SK-N-SH (cell line): ENCODE measurements at regions not wholly inside any gene's neighbourhood (a gene's known extent, or its start where the extent isn't known, plus 50 kb on each side); places are given as distances from the start of the nearest gene placed in this dataset.

Source experiments
- CTCF ChIA-PET: fragments of 300-600, 350-600 bp; formaldehyde crosslinking; extraction: SDS; loops from one replicate; lab custom pipeline; 2021; lab: Yijun Ruan, JAX
- POLR2A ChIA-PET: fragments of 350-600 bp; sonication (Branson Sonifier 250); formaldehyde crosslinking; extraction: SDS; loops from one replicate; lab custom pipeline; 2020; ENCODE audit warnings: antibody characterized with exemption, inconsistent platforms; lab: Yijun Ruan, JAX
- DNase-seq: peaks from one replicate; pipeline ENCODE4 v3.0.0; 2012
- H2AFZ ChIP-seq: fragments of 200-600 bp; sonication (generic); 2 replicates; pipeline ENCODE4 v1.8.1; 2016; ENCODE audit warnings: antibody characterized with exemption, mild to moderate bottlenecking, low read depth
- H3F3A ChIP-seq: fragments of 200-600 bp; sonication (generic); replicated peaks from 2 replicates; pipeline ENCODE3; 2016; ENCODE audit warnings: antibody characterized with exemption, mild to moderate bottlenecking; ENCODE audit not compliant: insufficient read depth
- H3K27ac ChIP-seq, 2 experiments: fragments of 200-500 bp in 1 of 2; fragments of 200-600 bp in 1 of 2; sonication (Bioruptor generic) in 1 of 2; sonication (generic), shearing (Covaris generic) in 1 of 2; 2 replicates each; pipeline versions ENCODE4 v1.5.1 to v1.6.1; 2014 to 2016; ENCODE audit warnings: low read depth in 2 of 2, inconsistent platforms in 1 of 2, low read length in 1 of 2, mild to moderate bottlenecking in 1 of 2, mixed read lengths in 1 of 2
- H3K27me3 ChIP-seq: fragments of 200-600 bp; sonication (generic), shearing (Covaris generic); 2 replicates; pipeline ENCODE4 v1.6.1; 2016; ENCODE audit warnings: mixed run types; ENCODE audit not compliant: insufficient read depth
- H3K36me3 ChIP-seq, 2 experiments: fragments of 200-500 bp in 1 of 2; fragments of 200-600 bp in 1 of 2; sonication (Bioruptor generic) in 1 of 2; sonication (generic) in 1 of 2; replicated peaks in 1 of 2; 2 replicates each; pipeline versions ENCODE3 to v1.5.1; 2014 to 2016; ENCODE audit warnings: low read length in 1 of 2, mild to moderate bottlenecking in 1 of 2; ENCODE audit not compliant: insufficient read depth in 2 of 2, control insufficient read depth in 1 of 2
- H3K4me1 ChIP-seq, 2 experiments: fragments of 200-500 bp in 1 of 2; fragments of 200-600 bp in 1 of 2; sonication (Bioruptor generic) in 1 of 2; sonication (generic), shearing (Covaris generic) in 1 of 2; 2 replicates each; pipeline versions ENCODE4 v1.5.1 to v1.6.1; 2014 to 2016; ENCODE audit warnings: low read depth in 1 of 2, low read length in 1 of 2, mixed run types in 1 of 2; ENCODE audit not compliant: insufficient read depth in 2 of 2, control insufficient read depth in 1 of 2
- H3K4me2 ChIP-seq: fragments of 200-600 bp; sonication (generic), shearing (Covaris generic); 2 replicates; pipeline ENCODE4 v1.6.1; 2017; ENCODE audit warnings: mixed run types
- H3K4me3 ChIP-seq, 2 experiments: fragments of 200-500 bp in 1 of 2; fragments of 200-600 bp in 1 of 2; sonication (Bioruptor generic) in 1 of 2; sonication (generic), shearing (Covaris generic) in 1 of 2; 2 replicates each; pipeline versions ENCODE4 v1.5.1 to v1.8.1; 2014 to 2016; ENCODE audit warnings: low read depth in 2 of 2, inconsistent platforms in 1 of 2, low read length in 1 of 2, mild to moderate bottlenecking in 1 of 2, mixed read lengths in 1 of 2, moderate library complexity in 1 of 2
- H3K79me2 ChIP-seq: fragments of 200-600 bp; sonication (generic); 2 replicates; pipeline ENCODE4 v1.8.1; 2017; ENCODE audit warnings: mild to moderate bottlenecking; ENCODE audit not compliant: insufficient read depth
- H3K9ac ChIP-seq: fragments of 200-600 bp; sonication (generic); 2 replicates; pipeline ENCODE4 v1.6.1; 2017; ENCODE audit warnings: mixed run types
- H3K9me2 ChIP-seq: fragments of 200-600 bp; sonication (generic); 2 replicates; pipeline ENCODE4 v1.6.1; 2017; ENCODE audit warnings: mixed run types
- H3K9me3 ChIP-seq: fragments of 200-600 bp; sonication (generic); 2 replicates; pipeline ENCODE4 v1.6.1; 2017; ENCODE audit warnings: mixed run types, mild to moderate bottlenecking, moderate library complexity
- H4K20me1 ChIP-seq: fragments of 200-600 bp; sonication (generic); 2 replicates; pipeline ENCODE4 v1.6.1; 2017; ENCODE audit warnings: mild to moderate bottlenecking, mixed run types; ENCODE audit not compliant: insufficient read depth
- CTCF ChIP-seq: fragments of 200-600 bp; sonication (generic); IDR thresholded peaks from 2 replicates; pipeline ENCODE4 v1.6.1; 2017; ENCODE audit warnings: antibody characterized with exemption, mild to moderate bottlenecking, moderate library complexity
- ELF1 ChIP-seq: IDR thresholded peaks from 2 replicates; pipeline ENCODE4 v1.4.0; 2012
- EZH2phosphoT487 ChIP-seq: fragments of 200-600 bp; sonication (generic); IDR thresholded peaks from 2 replicates; pipeline ENCODE4 v1.6.1; 2017; ENCODE audit warnings: low read depth, mixed run types, mild to moderate bottlenecking, antibody characterized with exemption, moderate library complexity, borderline replicate concordance
- FOSL2 ChIP-seq: IDR thresholded peaks from 2 replicates; pipeline ENCODE4 v1.4.0; 2012; ENCODE audit warnings: low read depth, mild to moderate bottlenecking, moderate library complexity, borderline replicate concordance
- FOXJ3 ChIP-seq: sonication (generic); formaldehyde crosslinking; IDR thresholded peaks from 2 replicates; pipeline ENCODE4 v1.5.1; 2020; ENCODE audit warnings: mild to moderate bottlenecking, missing genetic modification reagents
- GABPA ChIP-seq: IDR thresholded peaks from 2 replicates; pipeline ENCODE4 v1.4.0; 2012; ENCODE audit warnings: low read depth, mild to moderate bottlenecking
- GATA2 ChIP-seq: sonication (generic); formaldehyde crosslinking; IDR thresholded peaks from 2 replicates; pipeline ENCODE4 v1.5.0; 2020; ENCODE audit warnings: mild to moderate bottlenecking, missing genetic modification reagents
- NRF1 ChIP-seq: IDR thresholded peaks from 2 replicates; pipeline ENCODE4 v1.6.1; 2012; ENCODE audit warnings: low read depth, mild to moderate bottlenecking, low read length
- RAD21 ChIP-seq: IDR thresholded peaks from 2 replicates; pipeline ENCODE4 v1.6.1; 2012; ENCODE audit warnings: mild to moderate bottlenecking, low read length
- REST ChIP-seq: IDR thresholded peaks from 2 replicates; pipeline ENCODE4 v1.6.1; 2012; ENCODE audit warnings: mild to moderate bottlenecking, low read depth, low read length, moderate library complexity
- SIN3A ChIP-seq: IDR thresholded peaks from 2 replicates; pipeline ENCODE4 v1.6.1; 2012; ENCODE audit warnings: low read depth, mild to moderate bottlenecking, low read length, moderate library complexity, borderline replicate concordance
- SMC3 ChIP-seq: IDR thresholded peaks from 2 replicates; pipeline ENCODE4 v1.6.1; 2012; ENCODE audit warnings: low read depth, low read length, improper control_type of control experiment
- TAF1 ChIP-seq: IDR thresholded peaks from 2 replicates; pipeline ENCODE4 v1.6.1; 2012; ENCODE audit warnings: low read depth, mild to moderate bottlenecking, low read length, moderate library complexity, borderline replicate concordance
- TEAD4 ChIP-seq: IDR thresholded peaks from 2 replicates; pipeline ENCODE4 v1.4.0; 2012; ENCODE audit warnings: mild to moderate bottlenecking, borderline replicate concordance; ENCODE audit not compliant: insufficient read depth
- USF1 ChIP-seq: IDR thresholded peaks from 2 replicates; pipeline ENCODE4 v1.4.0; 2012; ENCODE audit warnings: low read depth, borderline replicate concordance
- YY1 ChIP-seq: IDR thresholded peaks from 2 replicates; pipeline ENCODE4 v1.4.0; 2012; ENCODE audit warnings: low read depth, mild to moderate bottlenecking
- WGBS: methylation state at CpG from one replicate; pipeline ENCODE4 v1.1.6; 2017; ENCODE audit warnings: low lambda C conversion rate; 5-methylcytosine and 5-hydroxymethylcytosine counted together
- TF ChIP-seq, protein P1 (sequence below): IDR thresholded peaks from 2 replicates; pipeline ENCODE4 v1.4.0; 2012; ENCODE audit warnings: low read depth, borderline replicate concordance

GRCh38 chr6:90983462-90983861 lies 396.6 kb upstream of the MAP3K7 start:
- no peak overlapping the region for H3K4me2 ChIP-seq
- no peaks in the 10 kb centered on the region for H3K9me2 ChIP-seq
- no peaks in the 10 kb centered on the region for H3K79me2 ChIP-seq
- H4K20me1 ChIP-seq = no peaks in the 10 kb centered on the region
- no peaks in the 10 kb centered on the region for H3K27me3 ChIP-seq
- no peaks in the 10 kb centered on the region for H3K36me3 ChIP-seq
- H3K4me3 ChIP-seq = no peak overlapping the region
- ChIA-PET POLR2A (no interaction called here), CTCF (interaction anchor here (1.4 kb wide), 1 partner anchor 10 kb away, joined by 4 read pairs; no protein-coding TSS in a partner anchor)
- DNase-seq = no peak
- no peak for TF ChIP-seq TEAD4
- TF ChIP-seq CTCF = no peak
- TF ChIP-seq ELF1 = no peak
- no peak for TF ChIP-seq REST
- no peak for TF ChIP-seq EZH2phosphoT487
- no peak for TF ChIP-seq NRF1
- TF ChIP-seq SIN3A = no peak
- no peak for TF ChIP-seq GATA2
- TF ChIP-seq SMC3 = no peak
- TF ChIP-seq TAF1 = no peak
- no peak for TF ChIP-seq YY1
- no peak for TF ChIP-seq RAD21
- no peak for TF ChIP-seq USF1
- no peak for TF ChIP-seq GABPA
- TF ChIP-seq, protein P1, sequence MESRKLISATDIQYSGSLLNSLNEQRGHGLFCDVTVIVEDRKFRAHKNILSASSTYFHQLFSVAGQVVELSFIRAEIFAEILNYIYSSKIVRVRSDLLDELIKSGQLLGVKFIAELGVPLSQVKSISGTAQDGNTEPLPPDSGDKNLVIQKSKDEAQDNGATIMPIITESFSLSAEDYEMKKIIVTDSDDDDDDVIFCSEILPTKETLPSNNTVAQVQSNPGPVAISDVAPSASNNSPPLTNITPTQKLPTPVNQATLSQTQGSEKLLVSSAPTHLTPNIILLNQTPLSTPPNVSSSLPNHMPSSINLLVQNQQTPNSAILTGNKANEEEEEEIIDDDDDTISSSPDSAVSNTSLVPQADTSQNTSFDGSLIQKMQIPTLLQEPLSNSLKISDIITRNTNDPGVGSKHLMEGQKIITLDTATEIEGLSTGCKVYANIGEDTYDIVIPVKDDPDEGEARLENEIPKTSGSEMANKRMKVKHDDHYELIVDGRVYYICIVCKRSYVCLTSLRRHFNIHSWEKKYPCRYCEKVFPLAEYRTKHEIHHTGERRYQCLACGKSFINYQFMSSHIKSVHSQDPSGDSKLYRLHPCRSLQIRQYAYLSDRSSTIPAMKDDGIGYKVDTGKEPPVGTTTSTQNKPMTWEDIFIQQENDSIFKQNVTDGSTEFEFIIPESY = no peak
- no peak for TF ChIP-seq FOXJ3
- TF ChIP-seq FOSL2 = no peak
- H2AFZ ChIP-seq = no peak overlapping the region
- no peaks in the 10 kb centered on the region for H3K4me1 ChIP-seq
- H3F3A ChIP-seq = no peaks in the 10 kb centered on the region
- no peak overlapping the region for H3K9ac ChIP-seq
- WGBS = 11% methylated on average over 4 of the region's 4 CpGs
- no peak overlapping the region for H3K27ac ChIP-seq
- no peaks in the 10 kb centered on the region for H3K9me3 ChIP-seq
